ENCODE measurements at regions not wholly inside any gene's neighbourhood (a gene's known extent, or its start where the extent isn't known, plus 50 kb on each side); places are given as distances from the start of the nearest gene placed in this dataset.
A peak's percentile ranks its signal among the peaks of the same experiment; 100 is the strongest.

DNA sequence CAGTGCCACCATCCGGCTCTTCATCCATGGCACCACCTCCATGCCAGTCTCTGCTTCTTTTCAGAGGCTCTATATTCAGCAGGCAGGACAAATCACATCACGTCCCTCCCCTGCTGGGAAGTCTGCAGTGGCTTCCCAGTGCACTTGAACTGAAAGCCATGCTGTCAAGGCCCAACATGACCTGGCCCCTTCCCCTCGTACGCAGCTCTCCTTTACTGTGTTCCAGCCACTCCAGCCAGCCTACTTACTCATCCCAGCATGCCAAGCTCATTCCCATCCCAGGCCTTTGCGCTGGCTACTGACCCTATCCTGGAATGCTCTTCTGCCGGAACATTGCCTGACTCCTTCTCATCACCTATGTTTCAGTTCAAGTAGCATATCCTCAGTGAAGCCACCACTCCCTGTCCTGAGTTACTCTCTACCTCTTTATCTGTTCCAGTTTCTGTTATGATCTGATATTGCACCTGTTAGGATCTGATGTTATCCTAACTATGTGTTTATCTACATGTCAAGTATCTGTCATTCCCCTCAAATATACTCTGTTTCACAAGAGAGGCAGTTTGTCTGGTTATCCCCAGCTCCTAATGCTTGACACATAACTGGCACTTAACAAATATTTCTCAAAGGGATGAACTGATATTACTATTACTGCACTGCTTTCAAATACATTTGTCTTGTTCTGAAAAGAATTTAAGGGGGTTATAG is 101.2 kb upstream of the F3 start:
- DNase-seq = no peak

DNA sequence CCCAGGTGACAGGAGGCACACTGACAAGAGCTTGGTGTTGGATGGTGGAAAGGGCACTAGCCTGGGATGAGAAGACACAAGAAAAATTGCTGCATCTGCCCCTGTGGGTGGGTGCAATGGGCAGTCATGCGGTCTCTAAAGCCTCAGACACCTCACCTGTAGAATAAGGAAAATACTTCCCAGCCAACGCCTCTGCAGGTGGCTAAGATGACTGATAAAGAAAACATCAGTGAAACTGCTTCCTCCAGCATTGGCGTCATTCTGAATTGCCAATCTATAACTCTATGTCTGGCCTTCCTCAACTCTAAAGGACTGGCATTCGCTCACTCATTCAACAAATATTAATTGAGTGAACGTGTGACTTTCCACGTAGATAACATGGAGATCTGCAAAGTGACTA is 100.4 kb upstream of the F3 start:
- no peak for DNase-seq

DNA sequence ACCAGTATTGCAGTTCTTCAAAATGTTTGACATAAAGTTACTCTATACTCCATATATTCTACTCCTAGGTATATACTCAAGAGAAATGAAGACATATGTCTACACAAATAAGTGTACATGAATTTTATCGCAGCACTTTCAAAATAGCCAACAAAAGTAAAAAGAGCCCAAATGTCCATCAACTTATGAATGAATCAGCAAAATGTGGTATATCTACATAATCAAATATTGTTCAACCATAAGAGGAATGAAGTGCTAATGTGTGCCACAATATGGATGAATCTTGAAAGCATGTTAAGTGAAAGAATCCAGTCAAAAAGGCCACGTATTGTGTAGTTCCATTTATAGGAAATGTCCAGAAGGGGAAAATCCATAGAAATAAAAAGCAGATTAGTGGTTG is 98.6 kb upstream of the F3 start:
- no peak for DNase-seq

DNA sequence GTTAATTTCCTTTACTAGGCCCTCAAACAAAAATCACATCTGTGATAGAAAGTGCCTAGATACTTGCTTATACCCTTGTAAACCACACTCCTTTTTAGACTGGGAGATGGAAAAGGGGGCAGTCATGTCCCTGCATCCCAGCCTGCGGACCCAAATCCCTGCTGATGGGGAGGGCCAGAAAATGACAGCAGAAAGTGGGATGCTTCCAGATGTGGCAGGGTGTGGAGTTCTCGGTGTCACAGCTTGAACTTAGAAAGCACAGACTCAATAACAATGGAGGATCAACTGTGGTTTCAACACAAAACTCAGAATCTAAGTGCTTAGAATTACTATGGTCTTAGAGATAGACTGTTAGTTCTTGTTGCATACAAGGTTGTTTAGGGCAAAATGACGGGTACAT is 95.6 kb upstream of the F3 start:
- no peak for DNase-seq

DNA sequence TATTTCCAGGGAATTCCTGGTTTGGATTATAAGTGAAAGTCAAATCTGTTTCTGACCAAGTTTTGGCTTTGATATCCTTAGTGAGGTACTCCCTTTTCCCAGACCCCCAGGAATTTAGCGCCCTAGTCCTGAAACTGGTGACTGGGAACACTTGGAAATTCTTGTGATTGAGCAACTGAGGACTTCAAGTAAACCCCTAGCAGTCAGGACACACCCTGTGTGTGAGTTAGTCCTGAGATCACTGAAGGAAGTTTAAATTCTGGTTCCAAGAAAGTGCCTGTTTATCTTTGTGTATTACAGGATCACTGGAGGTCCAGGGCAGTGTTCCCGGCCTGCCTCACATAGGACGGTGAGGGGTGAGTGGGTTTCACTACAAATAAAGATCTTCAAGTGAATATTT is 95.1 kb upstream of the F3 start:
- DNase-seq = no peak

DNA sequence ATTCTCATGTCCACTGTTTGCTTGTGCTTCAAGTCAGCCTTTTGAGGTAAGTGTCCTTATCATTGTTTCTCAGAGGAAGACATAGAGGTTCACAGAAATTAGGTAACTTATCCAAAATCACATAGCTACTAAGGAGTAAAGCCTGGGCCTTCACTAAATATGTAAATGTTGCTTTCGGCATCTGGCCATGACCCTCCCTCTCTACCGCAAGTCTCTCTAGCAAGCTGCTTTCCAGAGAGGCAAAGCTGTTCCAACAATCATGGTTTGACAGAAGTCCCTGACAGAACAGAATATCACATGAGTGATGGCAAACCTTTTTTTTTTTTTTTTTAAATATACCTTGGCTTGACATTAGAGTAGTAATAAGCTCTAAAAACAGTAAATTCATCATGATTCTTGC is 94.5 kb upstream of the F3 start:
- no peak for DNase-seq

DNA sequence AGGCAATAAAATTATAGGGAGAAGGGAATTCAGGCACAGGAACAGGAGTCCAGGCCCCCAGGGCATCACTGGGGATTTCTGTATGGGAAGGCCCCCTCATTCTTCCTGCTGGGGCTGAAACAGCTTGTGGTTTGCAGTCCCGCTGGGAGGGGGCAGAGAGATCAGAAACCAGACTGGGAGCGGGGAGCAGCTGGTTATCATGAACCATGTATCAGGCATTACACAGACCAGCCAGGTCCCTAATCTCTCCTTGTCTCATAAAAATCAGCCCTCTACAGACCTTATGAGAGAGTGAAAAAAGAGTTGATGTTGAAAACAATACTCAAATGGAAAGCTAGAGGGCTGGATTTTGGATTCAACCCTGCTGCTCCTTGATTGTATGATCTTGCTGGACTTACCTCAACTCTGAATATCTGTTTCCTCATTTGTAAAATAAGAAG is 93.4 kb upstream of the F3 start:
- DNase-seq = peak; percentile 58

DNA sequence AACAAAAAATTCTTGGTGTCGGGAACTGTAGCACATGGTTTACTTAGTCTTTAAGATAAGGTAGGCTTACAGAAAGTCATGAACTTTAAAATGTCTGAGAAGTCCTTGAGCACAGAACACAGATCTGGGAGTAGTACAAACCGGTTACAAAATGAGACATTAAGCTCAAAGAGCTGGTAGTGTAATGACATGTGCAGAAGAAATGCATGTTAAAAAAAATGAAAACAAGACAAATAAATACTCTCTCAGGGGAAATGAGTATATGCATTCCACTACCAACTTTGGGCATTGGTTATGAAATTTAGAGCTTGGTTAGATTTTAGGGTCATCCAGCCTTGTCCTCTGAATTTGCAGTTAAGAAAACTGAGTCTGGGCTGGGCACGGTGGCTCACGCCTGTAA is 91.5 kb upstream of the F3 start:
- DNase-seq = no peak

DNA sequence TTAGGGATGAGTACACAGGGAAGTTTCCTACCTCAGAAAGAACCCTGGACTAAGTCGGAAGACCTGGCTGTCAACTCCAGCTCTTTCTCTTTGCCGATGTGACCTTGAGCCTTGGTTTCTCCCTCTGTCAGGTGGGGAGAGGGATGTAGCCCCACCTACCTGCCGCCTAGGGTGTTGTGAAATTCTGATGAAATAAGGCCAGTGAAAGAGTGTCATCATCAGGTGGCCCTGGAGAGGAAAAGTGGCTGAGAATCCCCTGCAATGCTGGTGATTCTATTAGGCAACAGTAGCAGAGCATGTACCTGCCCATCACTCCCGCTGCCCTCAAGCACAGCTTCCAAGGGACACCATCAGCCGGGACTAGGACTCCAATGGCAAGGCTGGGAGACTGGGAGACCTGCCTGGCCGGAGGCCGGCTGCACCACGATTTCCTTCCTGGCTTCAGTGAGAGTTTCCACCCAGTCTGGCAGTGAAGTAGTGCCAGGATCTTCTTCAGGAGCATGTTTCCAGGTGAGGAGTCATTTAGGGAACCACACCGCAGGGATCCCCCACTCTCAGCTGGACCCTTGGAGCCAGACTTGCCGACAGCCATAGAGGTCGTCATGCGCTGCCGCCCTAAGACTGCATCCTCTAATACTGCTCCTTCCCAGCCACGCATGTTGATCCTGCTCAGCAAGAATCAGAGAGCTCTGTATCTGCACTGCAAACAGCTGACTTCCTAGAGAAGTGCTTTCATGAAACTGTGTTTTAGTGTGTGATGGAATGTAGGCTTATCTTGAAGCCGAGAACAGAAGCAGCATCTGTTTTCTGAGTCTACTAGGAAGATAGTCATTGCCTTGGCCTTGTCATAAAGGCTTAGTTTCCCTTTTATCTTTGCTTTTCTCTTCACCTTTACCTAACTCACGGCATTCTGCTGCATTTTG is 88.0 kb upstream of the F3 start:
- no peak for DNase-seq

DNA sequence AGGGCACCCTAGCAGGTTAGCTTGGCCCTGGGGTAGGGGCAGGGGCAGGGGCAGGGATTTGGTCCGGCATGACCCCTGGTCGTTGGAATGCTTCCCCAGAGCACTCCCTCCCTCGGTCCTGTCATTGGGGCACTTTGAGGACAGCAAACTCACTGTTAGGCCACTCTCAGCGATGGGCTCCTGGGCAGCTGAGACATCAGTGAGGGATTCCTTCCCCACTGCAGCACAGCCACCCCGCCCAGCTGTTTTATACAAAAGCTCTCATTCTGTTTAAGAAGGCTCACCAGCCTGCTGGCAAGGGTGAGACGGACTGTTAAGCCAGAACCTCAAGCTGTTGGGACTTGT is 86.9 kb upstream of the F3 start:
- DNase-seq = no peak

DNA sequence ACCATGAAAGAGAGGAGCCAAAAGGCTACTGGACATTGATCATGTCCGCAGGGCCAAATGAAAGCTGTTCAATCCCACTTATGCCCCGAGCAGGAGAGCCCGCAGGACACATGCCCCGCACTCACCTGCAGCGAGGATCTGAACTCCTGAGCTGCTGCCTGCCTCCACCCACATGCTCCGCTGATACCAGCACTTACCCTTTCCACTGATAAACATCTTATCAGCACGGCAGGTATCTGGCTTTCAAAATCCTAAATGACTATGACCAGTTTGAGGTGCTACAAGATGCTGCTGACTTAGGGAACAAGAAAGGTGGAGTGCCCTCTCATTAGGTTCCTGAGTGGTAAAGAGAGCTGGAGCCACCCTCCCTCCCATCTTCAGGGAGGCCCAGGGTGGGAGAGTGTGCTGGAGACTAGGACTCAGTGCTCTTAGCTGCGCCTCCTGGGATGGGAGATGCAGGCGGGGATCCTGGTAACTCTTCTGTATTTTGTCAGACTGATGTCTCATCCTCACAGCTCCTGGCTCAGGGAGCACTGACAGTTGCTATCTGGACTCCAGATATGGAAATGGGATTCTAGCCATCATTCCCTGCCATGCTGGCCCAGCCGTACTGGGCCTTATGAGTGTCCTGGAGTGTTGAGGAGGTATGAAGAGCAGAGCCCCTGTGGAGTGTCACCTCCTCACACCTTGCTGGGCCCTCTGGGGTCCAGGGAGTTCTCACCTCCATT is 86.4 kb upstream of the F3 start:
- DNase-seq = no peak

DNA sequence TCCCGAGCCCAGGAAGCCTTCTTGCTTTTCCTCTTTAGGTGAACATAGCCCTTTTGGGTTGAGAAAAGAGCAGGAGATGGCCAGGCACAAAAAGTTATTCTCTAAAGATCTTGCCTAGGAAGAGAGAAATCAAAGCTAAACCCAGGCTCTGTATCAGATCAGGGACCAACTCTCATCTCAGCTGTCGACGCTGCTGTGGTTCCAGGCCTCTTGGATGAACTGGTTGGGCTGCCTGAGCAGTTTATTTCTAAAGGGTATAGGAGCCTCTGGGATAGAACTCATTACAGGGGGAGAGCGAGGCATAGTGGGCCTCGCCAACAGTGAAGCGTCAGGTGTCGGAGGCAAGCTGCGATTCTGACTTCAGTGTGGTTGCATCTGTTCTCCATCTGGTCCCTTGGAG is 82.6 kb upstream of the F3 start:
- no peak for DNase-seq

DNA sequence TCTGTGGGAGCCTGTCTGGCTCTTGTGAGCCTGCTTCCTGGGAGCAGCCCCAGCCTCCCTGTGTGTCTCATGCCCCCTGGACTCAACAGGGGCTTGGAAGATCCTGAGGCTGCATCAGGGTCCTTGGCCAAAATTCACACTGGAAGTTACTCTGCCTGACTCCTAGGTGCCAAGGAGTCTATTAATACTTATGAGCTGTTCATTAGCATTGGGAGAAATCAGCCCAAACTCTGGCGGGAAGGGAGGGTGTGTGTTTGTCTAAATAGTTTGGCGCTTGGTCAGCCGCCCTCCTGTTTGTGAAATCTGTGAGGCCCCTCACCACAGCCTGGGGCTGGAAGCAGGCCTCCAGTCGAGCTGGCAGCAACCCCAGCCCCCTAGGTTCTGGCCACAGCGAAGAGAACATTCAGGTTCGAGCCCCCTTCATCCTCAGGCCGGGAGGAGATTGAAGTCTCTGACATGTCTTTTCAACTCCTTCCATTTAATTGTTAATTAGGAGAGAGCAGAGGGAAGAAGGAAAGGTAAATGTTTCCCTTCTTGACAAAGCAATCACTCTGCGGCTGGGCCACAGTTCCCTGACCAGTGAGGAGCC is 82.1 kb upstream of the F3 start:
- DNase-seq = no peak

DNA sequence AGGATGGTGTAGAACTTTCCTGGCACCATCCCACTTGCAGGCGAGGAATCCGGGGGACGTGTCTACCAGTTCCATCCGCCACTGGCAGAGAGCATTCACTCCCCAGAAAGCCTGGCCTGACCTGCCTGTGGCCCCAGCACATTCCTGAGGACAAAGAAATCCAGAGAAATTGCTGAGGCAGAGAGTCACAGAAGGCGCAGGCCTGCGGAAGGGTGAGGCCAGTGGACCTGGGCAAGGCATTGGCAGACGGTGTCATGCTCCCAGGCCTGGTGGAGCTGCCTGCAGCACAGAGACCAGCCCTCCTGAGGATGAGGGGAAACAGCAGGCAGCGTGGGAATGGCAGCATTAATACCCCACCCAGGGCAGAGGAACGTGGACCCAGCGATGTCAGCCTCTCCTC is 81.2 kb upstream of the F3 start:
- DNase-seq = no peak

DNA sequence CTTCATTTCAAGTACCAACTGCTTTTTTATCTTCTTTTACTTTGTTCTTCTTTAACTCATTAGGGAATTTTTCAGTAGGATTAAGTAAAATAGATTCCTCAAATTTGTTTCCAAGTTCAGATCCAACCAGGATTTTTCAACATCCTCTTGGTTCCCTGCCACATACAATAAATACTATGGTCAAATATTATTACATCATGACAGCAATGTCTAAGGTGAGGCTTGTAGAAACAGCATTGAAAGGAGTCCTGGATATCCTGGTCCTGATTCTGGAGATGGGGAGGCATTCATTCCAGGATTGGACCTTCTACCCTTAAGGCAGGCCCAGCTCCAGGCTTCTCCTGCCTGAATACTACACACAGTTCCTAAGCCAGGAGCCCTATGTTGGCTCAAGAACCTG is 80.2 kb upstream of the F3 start:
- DNase-seq = no peak

DNA sequence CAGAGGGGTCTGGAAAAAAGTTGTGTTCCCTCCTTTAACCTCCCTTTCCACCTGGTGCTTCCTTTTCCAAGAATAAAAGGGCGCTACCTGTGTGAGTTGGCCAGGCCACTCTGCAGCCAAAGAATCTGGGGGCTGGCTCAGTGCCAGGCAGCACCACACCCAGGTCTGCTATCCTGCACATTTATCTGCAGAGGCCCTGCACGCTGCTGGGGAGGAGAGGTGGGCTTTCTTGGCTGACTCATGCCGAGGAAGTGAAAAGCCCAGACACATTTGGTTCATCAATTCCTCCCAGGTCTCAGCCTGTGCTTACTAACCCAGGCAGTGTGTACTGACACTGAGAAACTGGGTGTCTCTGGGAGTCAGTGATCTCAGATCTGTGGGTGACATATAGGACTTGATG is 79.8 kb upstream of the F3 start:
- DNase-seq = no peak

DNA sequence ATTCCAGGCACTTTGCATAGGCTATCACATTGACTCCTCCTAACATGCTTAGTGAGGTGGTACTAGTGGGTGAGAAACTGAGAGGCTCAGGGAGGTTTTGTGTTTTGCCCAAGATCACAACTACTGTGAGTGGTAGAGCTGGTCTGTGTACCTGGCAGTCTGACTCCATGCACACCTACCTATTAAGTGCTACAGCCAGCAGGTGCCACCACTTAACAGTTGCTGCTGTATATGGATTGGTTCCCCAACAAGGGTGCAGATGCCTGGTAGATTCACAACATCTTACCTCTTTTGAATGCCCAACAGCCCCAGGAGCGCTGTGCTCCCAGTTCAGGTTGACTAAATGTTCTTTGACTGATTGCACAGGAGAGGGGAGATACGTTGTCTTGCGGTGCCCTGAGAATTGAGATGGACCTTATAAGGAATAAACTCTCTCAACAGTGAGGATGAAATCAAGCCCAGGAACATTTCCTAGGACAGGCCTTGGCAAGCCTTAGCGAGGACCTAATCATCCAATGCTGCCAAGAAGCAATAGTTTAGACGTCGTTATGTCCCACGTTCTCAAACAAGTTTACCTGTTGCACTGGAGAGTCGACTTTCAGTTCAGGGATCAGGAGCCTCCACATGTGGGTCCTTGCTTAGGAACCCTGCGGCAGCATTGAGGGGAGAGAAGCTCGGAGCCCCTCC is 78.9 kb upstream of the F3 start:
- no peak for DNase-seq

DNA sequence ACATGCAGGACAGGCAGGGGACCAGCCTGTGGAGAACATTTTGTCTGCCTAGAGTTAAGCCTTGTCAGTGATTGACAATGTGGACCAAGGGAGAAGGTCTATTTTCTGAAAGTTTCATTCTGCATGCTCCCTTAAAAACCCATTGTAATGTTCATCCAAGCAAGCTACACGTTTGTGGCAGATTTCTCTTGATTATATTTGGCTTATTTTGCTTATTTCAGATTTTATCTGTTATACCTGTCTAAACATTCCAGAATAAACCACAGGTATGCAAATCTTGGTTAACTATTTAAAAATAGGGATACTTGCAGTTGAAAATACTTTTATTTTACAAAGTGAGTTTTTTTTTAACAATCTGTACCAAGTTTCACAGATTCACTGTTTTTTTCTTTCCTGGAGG is 78.2 kb upstream of the F3 start:
- DNase-seq = no peak

DNA sequence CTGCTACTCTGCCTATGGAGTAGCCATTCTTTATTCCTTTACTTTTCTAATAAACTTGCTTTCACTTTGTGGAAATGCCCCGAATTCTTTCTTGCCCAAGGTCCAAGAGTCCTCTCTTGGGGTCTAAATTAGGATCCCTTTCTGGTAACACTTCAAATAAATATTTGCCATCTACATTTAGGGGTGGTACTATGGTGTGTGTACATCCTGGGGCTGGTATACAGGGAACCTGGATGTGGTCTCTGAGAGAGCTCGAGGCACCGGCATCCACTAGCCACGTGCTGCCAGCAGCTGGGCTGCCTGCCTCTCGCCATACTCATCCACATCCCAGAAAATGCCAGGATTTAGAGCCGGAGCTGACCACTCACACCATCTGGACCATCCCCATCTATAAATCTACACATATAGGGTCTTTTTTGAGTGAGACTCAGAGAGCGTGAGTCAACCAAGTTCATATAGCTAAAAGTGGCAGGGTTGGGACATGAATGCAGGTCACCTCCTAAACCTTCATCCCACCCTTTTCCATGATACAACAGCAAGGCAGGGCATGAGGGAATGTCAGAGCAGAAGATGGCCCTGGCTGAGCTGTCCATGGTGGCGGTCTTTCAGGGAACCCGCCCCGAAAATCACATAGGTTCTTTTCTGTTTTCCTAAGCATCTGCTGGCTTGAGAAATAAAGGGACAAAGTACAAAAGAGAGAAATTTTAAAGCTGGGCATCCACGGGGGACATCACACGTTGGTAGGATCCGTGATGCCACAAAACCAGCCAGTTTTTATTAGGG is 76.6 kb upstream of the F3 start:
- DNase-seq = no peak

DNA sequence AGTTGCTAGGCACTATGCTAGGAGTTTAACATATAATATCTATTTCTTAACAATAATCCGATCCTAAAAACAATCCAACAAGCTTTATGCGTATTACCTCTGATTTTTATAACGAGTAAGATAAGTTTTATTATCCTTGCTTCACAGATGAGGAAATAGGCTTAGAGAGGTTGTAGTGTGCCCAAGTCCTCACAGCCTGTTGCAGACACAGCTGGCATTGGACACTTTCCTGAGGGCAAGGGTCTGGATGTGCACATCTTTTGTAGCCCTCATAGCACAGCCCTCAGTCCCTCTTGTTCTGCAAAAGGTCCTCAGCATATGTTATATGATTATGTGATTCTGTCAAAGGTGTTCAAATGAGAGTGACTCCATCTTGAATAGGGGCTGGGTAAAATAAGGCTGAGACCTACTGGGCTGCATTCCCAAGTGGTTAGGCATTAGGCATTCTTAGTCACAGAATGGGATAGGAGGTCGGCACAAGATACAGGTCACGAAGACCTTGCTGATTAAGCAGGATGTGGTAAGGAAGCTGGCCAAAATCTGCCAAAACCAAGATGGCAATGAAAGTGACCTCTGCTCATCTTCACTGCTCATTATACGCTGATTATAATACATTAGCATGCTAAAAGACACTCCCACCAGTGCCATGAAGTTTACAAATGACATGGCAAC is 75.7 kb upstream of the F3 start:
- no peak for DNase-seq

DNA sequence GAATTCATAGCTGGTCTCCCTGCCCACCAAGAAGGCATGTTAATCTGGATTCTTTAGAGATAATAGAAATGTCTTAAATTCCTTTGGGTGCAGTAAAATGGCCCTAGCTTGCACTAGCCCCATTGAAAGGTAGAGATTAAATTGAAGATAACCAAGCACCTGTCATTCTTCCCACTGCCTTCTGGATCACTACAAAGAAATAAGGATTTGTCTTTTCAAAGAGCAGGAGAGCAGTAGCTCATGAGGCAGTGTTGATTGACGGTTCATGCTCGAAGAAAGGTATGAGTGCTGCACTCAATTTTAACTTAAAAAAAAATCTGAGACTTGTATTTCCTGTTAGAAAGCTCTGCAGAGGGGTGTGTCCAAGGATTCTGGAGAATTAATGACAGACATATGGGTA is 74.9 kb upstream of the F3 start:
- DNase-seq = no peak

DNA sequence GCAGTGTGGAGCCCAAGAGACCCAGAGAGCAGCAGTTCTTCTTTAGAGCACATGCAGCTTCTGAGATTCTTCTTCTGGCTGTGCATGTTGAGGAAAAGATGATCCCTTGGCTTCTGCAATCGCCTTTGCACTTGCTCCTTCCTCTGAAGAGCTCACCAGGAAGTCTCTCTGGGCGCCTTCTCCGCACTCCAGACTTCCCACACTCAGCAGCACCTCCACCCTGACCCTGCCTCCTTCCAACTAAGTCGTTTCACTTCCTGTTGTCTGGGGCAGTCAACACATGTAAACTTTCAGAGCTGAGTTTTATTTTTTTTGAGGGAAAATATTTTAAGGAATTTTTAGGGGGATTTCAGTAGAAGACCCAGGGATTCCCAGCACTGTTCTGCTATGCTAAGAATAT is 73.4 kb upstream of the F3 start:
- DNase-seq = no peak

Data from NCI-H82 (cell line).